ENCODE measurements at regions not wholly inside any gene's neighbourhood (a gene's known extent, or its start where the extent isn't known, plus 50 kb on each side); places are given as distances from the start of the nearest gene placed in this dataset.
A peak's percentile ranks its signal among the peaks of the same experiment; 100 is the strongest.

DNA sequence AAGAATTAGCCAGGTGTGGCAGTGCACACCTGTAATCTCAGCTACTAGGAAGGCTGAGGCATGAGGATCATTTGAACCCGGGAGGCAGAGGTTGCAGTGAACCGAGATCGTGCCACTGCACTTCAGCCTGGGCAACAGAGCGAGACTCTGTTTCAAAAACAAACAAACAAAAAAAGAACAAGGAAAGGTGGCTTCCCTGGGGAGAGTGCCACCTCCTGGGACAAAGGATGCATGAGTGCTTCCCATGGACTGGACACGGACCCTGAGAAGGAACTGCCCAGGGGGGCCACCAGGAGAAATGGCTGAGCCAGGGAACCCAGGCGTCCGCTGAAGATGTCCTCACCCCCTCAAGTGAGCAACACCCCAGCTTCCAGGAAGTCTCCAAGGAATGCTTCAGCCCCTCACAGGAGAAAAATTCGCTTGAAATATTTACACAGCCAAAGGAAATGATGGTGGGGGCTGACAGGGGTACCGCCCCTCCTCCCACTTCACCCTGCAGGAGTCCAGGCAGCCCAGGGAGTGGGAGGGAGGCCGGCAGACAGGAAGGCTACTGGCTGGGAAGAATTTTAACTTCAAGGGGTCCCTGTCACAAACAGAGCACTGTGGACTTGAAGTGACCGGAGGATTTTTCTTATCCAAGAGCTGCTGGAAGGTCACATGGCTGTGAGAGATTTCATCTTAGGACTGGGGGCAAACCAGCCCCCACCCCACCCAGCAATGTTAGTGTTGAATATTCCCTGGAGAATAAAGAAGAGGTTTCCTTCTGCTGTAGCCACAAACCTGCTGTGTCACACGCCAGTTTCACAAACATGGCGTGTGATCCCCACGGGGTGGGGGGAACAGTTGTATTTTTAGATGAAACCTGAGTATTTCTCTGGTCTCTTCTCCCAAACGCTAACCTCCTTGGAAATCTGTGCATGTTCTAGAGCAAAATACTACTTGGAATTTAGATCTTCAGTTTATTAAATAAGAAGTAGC, 90.8 kb upstream of the SLC25A33 start (continued):
- TF ChIP-seq ZNF816 (CRISPR knock-in tag; IDR thresholded peaks at IDR 0.05; ENCODE audit: borderline replicate concordance) (no peak), SIN3A (IDR thresholded peaks at IDR 0.05; ENCODE audit: borderline replicate concordance, low read depth, low read length) (no peak), ZXDC (CRISPR knock-in tag; IDR thresholded peaks at IDR 0.05) (no peak), FOXA1 (IDR thresholded peaks at IDR 0.05) (no peak), FOXA1 (CRISPR knock-in tag; IDR thresholded peaks at IDR 0.05) (0 out of 2 replicates have a peak, but pooled peaks have one; percentile 29), ZMYM4 (CRISPR knock-in tag; IDR thresholded peaks at IDR 0.05) (no peak), ZFP41 (CRISPR knock-in tag; IDR thresholded peaks at IDR 0.05; ENCODE audit: borderline replicate concordance) (no peak), CEBPB (IDR thresholded peaks at IDR 0.05; ENCODE audit: borderline replicate concordance, low read depth, low read length) (no peak), ZNF713 (CRISPR knock-in tag; IDR thresholded peaks at IDR 0.05) (no peak), ZNF230 (CRISPR knock-in tag; IDR thresholded peaks at IDR 0.05) (no peak), TCF7L2 (IDR thresholded peaks at IDR 0.05; ENCODE audit: low read depth, low read length) (no peak), CREB1 (IDR thresholded peaks at IDR 0.05) (no peak), CREB1 (CRISPR knock-in tag; IDR thresholded peaks at IDR 0.05) (0 out of 2 replicates have a peak, but pooled peaks have one; percentile 31), RAD21 (CRISPR knock-in tag; IDR thresholded peaks at IDR 0.05) (peak; percentile 50), EED (CRISPR knock-in tag; IDR thresholded peaks at IDR 0.05) (no peak), ZNF501 (CRISPR knock-in tag; IDR thresholded peaks at IDR 0.05) (no peak), ZSCAN31 (CRISPR knock-in tag; IDR thresholded peaks at IDR 0.05; ENCODE audit: low read depth) (no peak), MTA3 (CRISPR knock-in tag; IDR thresholded peaks at IDR 0.05) (no peak), GATA4 (IDR thresholded peaks at IDR 0.05; ENCODE audit: borderline replicate concordance, low read depth) (no peak), ZC3H13 (CRISPR knock-in tag; IDR thresholded peaks at IDR 0.05) (no peak), ZFP37 (CRISPR knock-in tag; IDR thresholded peaks at IDR 0.05; ENCODE audit: borderline replicate concordance) (0 out of 2 replicates have a peak, but pooled peaks have one; percentile 47)
- TF ChIP-seq, protein P1, sequence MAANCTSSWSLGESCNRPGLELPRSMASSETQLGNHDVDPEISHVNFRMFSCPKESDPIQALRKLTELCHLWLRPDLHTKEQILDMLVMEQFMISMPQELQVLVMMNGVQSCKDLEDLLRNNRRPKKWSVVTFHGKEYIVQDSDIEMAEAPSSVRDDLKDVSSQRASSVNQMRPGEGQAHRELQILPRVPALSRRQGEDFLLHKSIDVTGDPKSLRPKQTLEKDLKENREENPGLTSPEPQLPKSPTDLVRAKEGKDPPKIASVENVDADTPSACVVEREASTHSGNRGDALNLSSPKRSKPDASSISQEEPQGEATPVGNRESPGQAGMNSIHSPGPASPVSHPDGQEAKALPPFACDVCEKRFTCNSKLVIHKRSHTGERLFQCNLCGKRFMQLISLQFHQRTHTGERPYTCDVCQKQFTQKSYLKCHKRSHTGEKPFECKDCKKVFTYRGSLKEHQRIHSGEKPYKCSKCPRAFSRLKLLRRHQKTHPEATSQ (CRISPR knock-in tag; IDR thresholded peaks at IDR 0.05; ENCODE audit: borderline replicate concordance), result no peak
- TF ChIP-seq, protein P2, sequence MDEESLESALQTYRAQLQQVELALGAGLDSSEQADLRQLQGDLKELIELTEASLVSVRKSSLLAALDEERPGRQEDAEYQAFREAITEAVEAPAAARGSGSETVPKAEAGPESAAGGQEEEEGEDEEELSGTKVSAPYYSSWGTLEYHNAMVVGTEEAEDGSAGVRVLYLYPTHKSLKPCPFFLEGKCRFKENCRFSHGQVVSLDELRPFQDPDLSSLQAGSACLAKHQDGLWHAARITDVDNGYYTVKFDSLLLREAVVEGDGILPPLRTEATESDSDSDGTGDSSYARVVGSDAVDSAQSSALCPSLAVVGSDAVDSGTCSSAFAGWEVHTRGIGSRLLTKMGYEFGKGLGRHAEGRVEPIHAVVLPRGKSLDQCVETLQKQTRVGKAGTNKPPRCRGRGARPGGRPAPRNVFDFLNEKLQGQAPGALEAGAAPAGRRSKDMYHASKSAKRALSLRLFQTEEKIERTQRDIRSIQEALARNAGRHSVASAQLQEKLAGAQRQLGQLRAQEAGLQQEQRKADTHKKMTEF (CRISPR knock-in tag; IDR thresholded peaks at IDR 0.05), result no peak
- TF ChIP-seq, protein P3, sequence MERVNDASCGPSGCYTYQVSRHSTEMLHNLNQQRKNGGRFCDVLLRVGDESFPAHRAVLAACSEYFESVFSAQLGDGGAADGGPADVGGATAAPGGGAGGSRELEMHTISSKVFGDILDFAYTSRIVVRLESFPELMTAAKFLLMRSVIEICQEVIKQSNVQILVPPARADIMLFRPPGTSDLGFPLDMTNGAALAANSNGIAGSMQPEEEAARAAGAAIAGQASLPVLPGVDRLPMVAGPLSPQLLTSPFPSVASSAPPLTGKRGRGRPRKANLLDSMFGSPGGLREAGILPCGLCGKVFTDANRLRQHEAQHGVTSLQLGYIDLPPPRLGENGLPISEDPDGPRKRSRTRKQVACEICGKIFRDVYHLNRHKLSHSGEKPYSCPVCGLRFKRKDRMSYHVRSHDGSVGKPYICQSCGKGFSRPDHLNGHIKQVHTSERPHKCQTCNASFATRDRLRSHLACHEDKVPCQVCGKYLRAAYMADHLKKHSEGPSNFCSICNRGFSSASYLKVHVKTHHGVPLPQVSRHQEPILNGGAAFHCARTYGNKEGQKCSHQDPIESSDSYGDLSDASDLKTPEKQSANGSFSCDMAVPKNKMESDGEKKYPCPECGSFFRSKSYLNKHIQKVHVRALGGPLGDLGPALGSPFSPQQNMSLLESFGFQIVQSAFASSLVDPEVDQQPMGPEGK (CRISPR knock-in tag; IDR thresholded peaks at IDR 0.05), result peak; percentile 63; the same call in 1 of the 2 replicates
